Suprapubic skin (tissue), 3 donors: ENCODE measurements at regions not wholly inside any gene's neighbourhood (a gene's known extent, or its start where the extent isn't known, plus 50 kb on each side); places are given as distances from the start of the nearest gene placed in this dataset.

Source experiments
- EP300 ChIP-seq: sonication (generic); formaldehyde crosslinking; IDR thresholded peaks from one replicate; pipeline ENCODE4 v1.6.1; 2017; ENCODE audit warnings: antibody characterized with exemption
- TF ChIP-seq, protein P1 (sequence below), 2 donors: fragments of 200-600 bp in 1 of 2; fragments of 450-650 bp in 1 of 2; sonication (generic) in 1 of 2; IDR thresholded peaks; one replicate each; pipeline ENCODE4 v1.5.1; 2016 to 2019; ENCODE audit warnings: antibody characterized with exemption in 2 of 2, mild to moderate bottlenecking in 1 of 2, moderate library complexity in 1 of 2

DNA sequence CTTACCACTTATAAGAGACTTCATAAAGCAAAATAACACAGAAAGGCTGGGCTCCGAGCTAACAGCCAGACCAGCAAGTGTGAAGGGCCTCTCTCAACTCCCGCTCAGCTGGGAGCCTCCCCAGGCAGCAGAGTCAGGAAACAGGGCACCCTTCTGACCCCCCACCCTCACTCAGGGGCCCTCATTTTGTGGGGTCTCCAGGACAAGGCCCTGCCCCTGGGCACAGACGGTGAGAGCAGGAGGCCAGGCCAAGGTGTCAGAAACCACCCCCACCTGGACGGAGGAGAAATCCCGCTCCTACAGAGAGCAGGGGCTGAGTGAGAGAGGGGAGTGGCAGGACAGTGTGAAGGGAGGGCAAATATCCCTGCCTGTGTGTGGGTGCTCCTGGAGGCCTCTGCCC lies 135.8 kb upstream of the FOXD4L5 start:
- TF ChIP-seq, protein P1, sequence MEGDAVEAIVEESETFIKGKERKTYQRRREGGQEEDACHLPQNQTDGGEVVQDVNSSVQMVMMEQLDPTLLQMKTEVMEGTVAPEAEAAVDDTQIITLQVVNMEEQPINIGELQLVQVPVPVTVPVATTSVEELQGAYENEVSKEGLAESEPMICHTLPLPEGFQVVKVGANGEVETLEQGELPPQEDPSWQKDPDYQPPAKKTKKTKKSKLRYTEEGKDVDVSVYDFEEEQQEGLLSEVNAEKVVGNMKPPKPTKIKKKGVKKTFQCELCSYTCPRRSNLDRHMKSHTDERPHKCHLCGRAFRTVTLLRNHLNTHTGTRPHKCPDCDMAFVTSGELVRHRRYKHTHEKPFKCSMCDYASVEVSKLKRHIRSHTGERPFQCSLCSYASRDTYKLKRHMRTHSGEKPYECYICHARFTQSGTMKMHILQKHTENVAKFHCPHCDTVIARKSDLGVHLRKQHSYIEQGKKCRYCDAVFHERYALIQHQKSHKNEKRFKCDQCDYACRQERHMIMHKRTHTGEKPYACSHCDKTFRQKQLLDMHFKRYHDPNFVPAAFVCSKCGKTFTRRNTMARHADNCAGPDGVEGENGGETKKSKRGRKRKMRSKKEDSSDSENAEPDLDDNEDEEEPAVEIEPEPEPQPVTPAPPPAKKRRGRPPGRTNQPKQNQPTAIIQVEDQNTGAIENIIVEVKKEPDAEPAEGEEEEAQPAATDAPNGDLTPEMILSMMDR (IDR thresholded peaks at IDR 0.05) = no peak
- TF ChIP-seq EP300 = no peak
